ENCODE measurements at regions not wholly inside any gene's neighbourhood (a gene's known extent, or its start where the extent isn't known, plus 50 kb on each side); places are given as distances from the start of the nearest gene placed in this dataset.

GRCh38 chr13:107295416-107296140 is 727.6 kb upstream of the ARGLU1 start:
- Histone ChIP-seq H3K9me2 (replicated peaks; ENCODE audit: insufficient read depth) (no peaks in the 10 kb centered on the region), H3K4me1 (ENCODE audit: insufficient read depth) (no peaks in the 10 kb centered on the region), H3K79me2 (no peaks in the 10 kb centered on the region), H2AFZ (no peak overlapping the region), H4K20me1 (ENCODE audit: insufficient read depth, poor library complexity, severe bottlenecking) (no peaks in the 10 kb centered on the region), H3K27me3 (no peaks in the 10 kb centered on the region), H3K36me3 (replicated peaks; ENCODE audit: insufficient read depth, low read depth) (no peaks in the 10 kb centered on the region), H3K27ac (no peak overlapping the region), H3K4me2 (no peak overlapping the region), H3K4me3 (no peak overlapping the region), H3K9me3 (ENCODE audit: low read depth) (no peaks in the 10 kb centered on the region)
- TF ChIP-seq EZH2 (IDR thresholded peaks at IDR 0.05; ENCODE audit: borderline replicate concordance) (no peak), EZH2phosphoT487 (IDR thresholded peaks at IDR 0.05; ENCODE audit: low read depth, severe bottlenecking, unreplicated experiment) (no peak)
- TF ChIP-seq, protein P1, sequence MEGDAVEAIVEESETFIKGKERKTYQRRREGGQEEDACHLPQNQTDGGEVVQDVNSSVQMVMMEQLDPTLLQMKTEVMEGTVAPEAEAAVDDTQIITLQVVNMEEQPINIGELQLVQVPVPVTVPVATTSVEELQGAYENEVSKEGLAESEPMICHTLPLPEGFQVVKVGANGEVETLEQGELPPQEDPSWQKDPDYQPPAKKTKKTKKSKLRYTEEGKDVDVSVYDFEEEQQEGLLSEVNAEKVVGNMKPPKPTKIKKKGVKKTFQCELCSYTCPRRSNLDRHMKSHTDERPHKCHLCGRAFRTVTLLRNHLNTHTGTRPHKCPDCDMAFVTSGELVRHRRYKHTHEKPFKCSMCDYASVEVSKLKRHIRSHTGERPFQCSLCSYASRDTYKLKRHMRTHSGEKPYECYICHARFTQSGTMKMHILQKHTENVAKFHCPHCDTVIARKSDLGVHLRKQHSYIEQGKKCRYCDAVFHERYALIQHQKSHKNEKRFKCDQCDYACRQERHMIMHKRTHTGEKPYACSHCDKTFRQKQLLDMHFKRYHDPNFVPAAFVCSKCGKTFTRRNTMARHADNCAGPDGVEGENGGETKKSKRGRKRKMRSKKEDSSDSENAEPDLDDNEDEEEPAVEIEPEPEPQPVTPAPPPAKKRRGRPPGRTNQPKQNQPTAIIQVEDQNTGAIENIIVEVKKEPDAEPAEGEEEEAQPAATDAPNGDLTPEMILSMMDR (IDR thresholded peaks at IDR 0.05; ENCODE audit: poor library complexity), result no peak
- 84% methylated on average over 2 of the region's 2 CpGs for WGBS (ENCODE audit: low lambda C conversion rate, missing lambda C conversion rate)
- no peak for DNase-seq (ENCODE audit: low spot score)

DNA sequence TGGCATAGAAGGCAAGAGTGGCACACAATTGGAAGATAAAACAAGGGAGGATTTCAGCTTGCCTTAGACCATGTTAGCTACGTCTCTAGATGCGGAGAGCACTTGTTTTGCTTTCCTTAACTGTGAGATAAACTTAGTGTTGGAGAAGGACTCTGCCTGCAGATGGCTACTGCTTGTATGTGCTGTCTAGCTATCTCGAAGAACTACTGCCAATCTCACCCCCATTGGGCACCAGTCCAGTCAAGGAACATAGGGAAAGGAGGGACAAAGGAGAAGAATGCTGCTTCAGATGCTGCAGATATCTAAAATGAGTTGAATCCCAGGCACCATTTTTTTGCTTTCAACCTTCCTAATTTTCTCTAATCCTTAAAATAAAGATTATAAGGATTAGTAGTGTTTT is 726.0 kb upstream of the ARGLU1 start:
- Histone ChIP-seq H3K36me3 (replicated peaks; ENCODE audit: insufficient read depth, low read depth) (no peaks in the 10 kb centered on the region), H3K9me3 (ENCODE audit: low read depth) (no peaks in the 10 kb centered on the region), H4K20me1 (ENCODE audit: insufficient read depth, poor library complexity, severe bottlenecking) (no peaks in the 10 kb centered on the region), H3K4me1 (ENCODE audit: insufficient read depth) (no peaks in the 10 kb centered on the region), H3K79me2 (no peaks in the 10 kb centered on the region), H2AFZ (no peak overlapping the region), H3K27ac (no peak overlapping the region), H3K27me3 (no peaks in the 10 kb centered on the region), H3K4me2 (no peak overlapping the region), H3K4me3 (no peak overlapping the region), H3K9me2 (replicated peaks; ENCODE audit: insufficient read depth) (no peaks in the 10 kb centered on the region)
- WGBS (ENCODE audit: low lambda C conversion rate, missing lambda C conversion rate), result 93% methylated on average over 3 of the region's 3 CpGs
- TF ChIP-seq, protein P1 (IDR thresholded peaks at IDR 0.05; ENCODE audit: poor library complexity), result no peak
- TF ChIP-seq EZH2 (IDR thresholded peaks at IDR 0.05; ENCODE audit: borderline replicate concordance), result no peak
- TF ChIP-seq EZH2phosphoT487 (IDR thresholded peaks at IDR 0.05; ENCODE audit: low read depth, severe bottlenecking, unreplicated experiment), result no peak
- DNase-seq (ENCODE audit: low spot score), result no peak

- no peak for TF ChIP-seq EZH2 (IDR thresholded peaks at IDR 0.05; ENCODE audit: borderline replicate concordance)
- TF ChIP-seq EZH2phosphoT487 (IDR thresholded peaks at IDR 0.05; ENCODE audit: low read depth, severe bottlenecking, unreplicated experiment), result no peak
- TF ChIP-seq, protein P1 (IDR thresholded peaks at IDR 0.05; ENCODE audit: poor library complexity), result no peak
- Histone ChIP-seq H3K9me2 (replicated peaks; ENCODE audit: insufficient read depth) (no peaks in the 10 kb centered on the region), H3K4me2 (no peak overlapping the region), H3K27ac (no peak overlapping the region), H3K79me2 (no peaks in the 10 kb centered on the region), H4K20me1 (ENCODE audit: insufficient read depth, poor library complexity, severe bottlenecking) (no peaks in the 10 kb centered on the region), H3K9me3 (ENCODE audit: low read depth) (no peaks in the 10 kb centered on the region), H2AFZ (no peak overlapping the region), H3K36me3 (replicated peaks; ENCODE audit: insufficient read depth, low read depth) (no peaks in the 10 kb centered on the region), H3K4me3 (no peak overlapping the region), H3K27me3 (no peaks in the 10 kb centered on the region), H3K4me1 (ENCODE audit: insufficient read depth) (no peaks in the 10 kb centered on the region)
- no peak for DNase-seq (ENCODE audit: low spot score)
Observed at GRCh38 chr13:107291875-107292274, 723.9 kb upstream of the ARGLU1 start.

Measured in hepatocyte (in vitro differentiated cells).